Vagina (tissue), 2 donors: ENCODE measurements at regions not wholly inside any gene's neighbourhood (a gene's known extent, or its start where the extent isn't known, plus 50 kb on each side); places are given as distances from the start of the nearest gene placed in this dataset.

ENCODE experiments used
- POLR2A ChIP-seq, 2 donors: fragments of 450-650 bp; IDR thresholded peaks; one replicate each; pipeline ENCODE4 v1.6.1; 2017; ENCODE audit warnings: antibody characterized with exemption in 2 of 2, mild to moderate bottlenecking in 2 of 2, moderate library complexity in 2 of 2
- TF ChIP-seq, protein P1 (sequence below), 3 experiments: fragments of 450-650 bp in 2 of 3; fragments of 200-600 bp in 1 of 3; sonication (generic) in 1 of 3; IDR thresholded peaks; one replicate each; pipeline ENCODE4 v1.5.1; 2017 to 2019; ENCODE audit warnings: antibody characterized with exemption in 3 of 3, mild to moderate bottlenecking in 2 of 3, moderate library complexity in 2 of 3

DNA sequence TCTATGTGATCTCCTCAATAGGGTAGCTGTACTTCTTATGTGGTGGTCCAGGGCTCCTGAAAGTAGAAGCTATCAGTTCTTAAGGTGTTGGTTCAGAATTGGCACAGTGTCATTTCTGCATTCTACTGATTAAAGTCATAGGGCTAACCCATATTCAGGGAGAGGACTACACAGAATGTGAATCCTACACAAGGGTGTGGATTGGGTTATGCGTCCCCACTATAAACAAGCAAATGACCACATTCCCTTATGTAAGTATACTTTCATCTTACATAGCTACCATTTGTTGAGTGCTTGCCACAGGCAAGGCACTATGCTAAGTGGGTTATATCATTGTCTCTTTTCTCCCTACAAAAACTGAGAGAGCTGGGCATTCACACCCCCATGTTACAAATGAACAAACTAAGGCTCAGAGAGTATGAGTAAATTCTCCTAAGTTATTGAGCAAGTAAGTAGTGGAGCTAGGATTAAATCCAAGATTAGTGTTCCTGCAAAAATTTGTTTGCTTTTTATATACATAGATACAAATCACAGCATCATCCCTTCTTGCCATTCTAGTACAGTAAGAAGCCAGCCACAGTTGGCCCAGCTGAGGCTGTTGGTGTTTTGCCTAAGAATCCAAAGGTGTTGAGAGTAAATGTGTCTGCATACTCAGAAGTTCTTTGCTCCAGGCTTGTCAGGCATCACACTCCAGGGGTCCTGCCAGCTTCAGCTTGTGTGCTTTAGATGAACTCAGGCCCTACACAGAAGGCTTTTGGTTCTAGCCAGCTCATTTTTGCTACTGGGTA, 157.8 kb downstream of the KIF18A start:
- TF ChIP-seq POLR2A (IDR thresholded peaks at IDR 0.05) = no peak
- TF ChIP-seq, protein P1, sequence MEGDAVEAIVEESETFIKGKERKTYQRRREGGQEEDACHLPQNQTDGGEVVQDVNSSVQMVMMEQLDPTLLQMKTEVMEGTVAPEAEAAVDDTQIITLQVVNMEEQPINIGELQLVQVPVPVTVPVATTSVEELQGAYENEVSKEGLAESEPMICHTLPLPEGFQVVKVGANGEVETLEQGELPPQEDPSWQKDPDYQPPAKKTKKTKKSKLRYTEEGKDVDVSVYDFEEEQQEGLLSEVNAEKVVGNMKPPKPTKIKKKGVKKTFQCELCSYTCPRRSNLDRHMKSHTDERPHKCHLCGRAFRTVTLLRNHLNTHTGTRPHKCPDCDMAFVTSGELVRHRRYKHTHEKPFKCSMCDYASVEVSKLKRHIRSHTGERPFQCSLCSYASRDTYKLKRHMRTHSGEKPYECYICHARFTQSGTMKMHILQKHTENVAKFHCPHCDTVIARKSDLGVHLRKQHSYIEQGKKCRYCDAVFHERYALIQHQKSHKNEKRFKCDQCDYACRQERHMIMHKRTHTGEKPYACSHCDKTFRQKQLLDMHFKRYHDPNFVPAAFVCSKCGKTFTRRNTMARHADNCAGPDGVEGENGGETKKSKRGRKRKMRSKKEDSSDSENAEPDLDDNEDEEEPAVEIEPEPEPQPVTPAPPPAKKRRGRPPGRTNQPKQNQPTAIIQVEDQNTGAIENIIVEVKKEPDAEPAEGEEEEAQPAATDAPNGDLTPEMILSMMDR (IDR thresholded peaks at IDR 0.05) = no peak
